Spleen (tissue), 11 donors: ENCODE measurements at regions not wholly inside any gene's neighbourhood (a gene's known extent, or its start where the extent isn't known, plus 50 kb on each side); places are given as distances from the start of the nearest gene placed in this dataset.

ENCODE experiments used
- DNase-seq: peaks from one replicate; pipeline ENCODE4 v3.0.0-alpha.2; 2020
- H3K27ac ChIP-seq, 8 donors: fragments of 200-600 bp; sonication (generic) in 7 of 8; 1 replicate in 4 of 8; 2 replicates in 4 of 8; pipeline versions ENCODE4 v1.5.0 to v1.8.0; 2016 to 2021; ENCODE audit warnings: inconsistent platforms in 4 of 8, mild to moderate bottlenecking in 4 of 8, moderate library complexity in 1 of 8
- H3K27me3 ChIP-seq, 7 donors: fragments of 200-600 bp; sonication (generic) in 6 of 7; replicated peaks in 1 of 7; 1 replicate in 4 of 7; 2 replicates in 3 of 7; pipeline versions ENCODE4 v1.5.0 to v1.8.0; 2016 to 2021; ENCODE audit warnings: inconsistent platforms in 3 of 7, mild to moderate bottlenecking in 1 of 7
- H3K36me3 ChIP-seq, 6 donors: fragments of 200-600 bp; sonication (generic) in 5 of 6; 1 replicate in 4 of 6; 2 replicates in 2 of 6; pipeline versions ENCODE4 v1.5.0 to v1.8.0; 2016 to 2021; ENCODE audit warnings: inconsistent platforms in 2 of 6
- H3K4me1 ChIP-seq, 6 donors: fragments of 200-600 bp; sonication (generic) in 5 of 6; 1 replicate in 3 of 6; 2 replicates in 3 of 6; pipeline versions ENCODE4 v1.5.0 to v1.8.0; 2016 to 2021; ENCODE audit warnings: inconsistent platforms in 3 of 6
- H3K4me3 ChIP-seq, 8 donors: fragments of 200-600 bp; sonication (generic) in 7 of 8; 1 replicate in 4 of 8; 2 replicates in 4 of 8; pipeline versions ENCODE4 v1.5.0 to v1.8.0; 2016 to 2021; ENCODE audit warnings: inconsistent platforms in 4 of 8, mild to moderate bottlenecking in 4 of 8, moderate library complexity in 2 of 8
- H3K9me3 ChIP-seq, 8 donors: fragments of 200-600 bp; sonication (generic) in 7 of 8; 1 replicate in 4 of 8; 2 replicates in 4 of 8; pipeline versions ENCODE4 v1.5.0 to v1.8.0; 2016 to 2021; ENCODE audit warnings: inconsistent platforms in 4 of 8
- CTCF ChIP-seq, 11 experiments: fragments of 200-600 bp in 7 of 11; fragments of 450-650 bp in 4 of 11; sonication (generic) in 4 of 11; IDR thresholded peaks in 8 of 11; conservative IDR thresholded peaks in 3 of 11; 1 replicate in 7 of 11; 2 replicates in 4 of 11; pipeline versions ENCODE4 v1.4.0 to v1.8.0; 2016 to 2021; ENCODE audit warnings: antibody characterized with exemption in 11 of 11, inconsistent platforms in 4 of 11, mild to moderate bottlenecking in 1 of 11
- POLR2A ChIP-seq, 3 donors: fragments of 450-650 bp; IDR thresholded peaks; one replicate each; pipeline ENCODE4 v1.5.1; 2017; ENCODE audit warnings: antibody characterized with exemption in 3 of 3, mild to moderate bottlenecking in 1 of 3
- POLR2AphosphoS5 ChIP-seq, 3 donors: sonication (generic); formaldehyde crosslinking; IDR thresholded peaks; one replicate each; pipeline ENCODE4 v1.5.1; 2017; ENCODE audit warnings: antibody characterized with exemption in 3 of 3
- WGBS, 5 donors: extraction: QIAGEN DNeasy Blood & Tissue Kit in 3 of 5; methylation state at CpG; one replicate each; pipeline versions ENCODE4 v1.1.5 to v1.1.7; 2013 to 2018; 5-methylcytosine and 5-hydroxymethylcytosine counted together
- intact Hi-C: fragments of 100-400 bp; cut with DNase I; formaldehyde crosslinking; loops from one replicate; pipeline ENCODE4 v1.15.0; 2023; ENCODE audit warnings: low total_unique reads
- donor health status: healthy with polysubstance abuse.
- donor health status: DM: no; HTN: no; CAD: no; lungs with moderate emphysema.
- donor health status: DM: no; HTN: no; CAD: no.
- donor health status: Bipolar disorder and iron deficiency.
- donor health status: healthy.
- donor health status: DM: no; HTN: no; CAD: no.
- donor health status: DM: yes; HTN: yes; CAD: no.

- intact Hi-C loops, result no loop called here
- TF ChIP-seq POLR2A (IDR thresholded peaks at IDR 0.05), result no peak
- TF ChIP-seq CTCF (IDR thresholded peaks at IDR 0.05 in 8 of 11, conservative IDR thresholded peaks at IDR 0.05 in 3 of 11), result no peak
- TF ChIP-seq POLR2AphosphoS5 (IDR thresholded peaks at IDR 0.05), result no peak
- H3K27me3 ChIP-seq, result peaks cover 0 to 22% (median 0%) of the 10 kb centered on the region in 7 donors
- no peak overlapping the region for H3K27ac ChIP-seq
- 87 to 95% (median 91%) methylated on average over 2 of the region's 2 CpGs for WGBS, 5 donors
- H3K36me3 ChIP-seq, result no peaks in the 10 kb centered on the region
- DNase-seq, result no peak
- H3K4me3 ChIP-seq, result no peak overlapping the region
- no peaks in the 10 kb centered on the region for H3K4me1 ChIP-seq
- H3K9me3 ChIP-seq, result no peaks in the 10 kb centered on the region
Observed at GRCh38 chr7:131778601-131779000, 222.2 kb upstream of the PODXL start.

GRCh38 chr7:131774419-131775220 lies 218.2 kb upstream of the PODXL start:
- WGBS, 5 donors, result 66 to 80% (median 70%) methylated on average over 10 of the region's 10 CpGs
- DNase-seq, result no peak
- TF ChIP-seq POLR2A (IDR thresholded peaks at IDR 0.05), result no peak
- no peak for TF ChIP-seq CTCF (IDR thresholded peaks at IDR 0.05 in 8 of 11, conservative IDR thresholded peaks at IDR 0.05 in 3 of 11)
- no peak for TF ChIP-seq POLR2AphosphoS5 (IDR thresholded peaks at IDR 0.05)
- H3K9me3 ChIP-seq, result no peaks in the 10 kb centered on the region
- no peaks in the 10 kb centered on the region for H3K36me3 ChIP-seq
- intact Hi-C loops, result no loop called here
- no peaks in the 10 kb centered on the region for H3K4me1 ChIP-seq
- H3K4me3 ChIP-seq, result no peak overlapping the region
- H3K27me3 ChIP-seq, result peaks cover 0 to 8% (median 0%) of the 10 kb centered on the region in 7 donors
- H3K27ac ChIP-seq, result no peak overlapping the region

GRCh38 chr7:131773413-131773812 lies 217.0 kb upstream of the PODXL start:
- WGBS, 5 donors, result 32 to 38% (median 36%) methylated on average over 2 of the region's 2 CpGs
- TF ChIP-seq CTCF (IDR thresholded peaks at IDR 0.05 in 8 of 11, conservative IDR thresholded peaks at IDR 0.05 in 3 of 11), result no peak
- TF ChIP-seq POLR2A (IDR thresholded peaks at IDR 0.05), result no peak
- no peak for TF ChIP-seq POLR2AphosphoS5 (IDR thresholded peaks at IDR 0.05)
- Histone ChIP-seq H3K27ac (no peak overlapping the region), H3K9me3 (no peaks in the 10 kb centered on the region), H3K36me3 (no peaks in the 10 kb centered on the region), H3K4me3 (no peak overlapping the region), H3K27me3 (peaks cover 0 to 15% (median 0%) of the 10 kb centered on the region in 7 donors), H3K4me1 (no peaks in the 10 kb centered on the region)
- intact Hi-C loops, result no loop called here
- no peak for DNase-seq

GRCh38 chr7:131769241-131769640 lies 212.8 kb upstream of the PODXL start:
- Histone ChIP-seq H3K36me3 (no peaks in the 10 kb centered on the region), H3K4me3 (no peak overlapping the region), H3K27me3 (peaks cover 0 to 8% (median 0%) of the 10 kb centered on the region in 7 donors), H3K9me3 (no peaks in the 10 kb centered on the region), H3K27ac (no peak overlapping the region), H3K4me1 (no peaks in the 10 kb centered on the region)
- intact Hi-C loops, result no loop called here
- no peak for DNase-seq
- WGBS, 5 donors, result 16 to 72% (median 65%) methylated on average over 2 of the region's 2 CpGs
- TF ChIP-seq POLR2AphosphoS5 (IDR thresholded peaks at IDR 0.05), result no peak
- TF ChIP-seq POLR2A (IDR thresholded peaks at IDR 0.05), result no peak
- TF ChIP-seq CTCF (IDR thresholded peaks at IDR 0.05 in 8 of 11, conservative IDR thresholded peaks at IDR 0.05 in 3 of 11), result no peak
